CD14-positive monocyte (primary cell): ENCODE measurements at regions not wholly inside any gene's neighbourhood (a gene's known extent, or its start where the extent isn't known, plus 50 kb on each side); places are given as distances from the start of the nearest gene placed in this dataset.
A peak's percentile ranks its signal among the peaks of the same experiment; 100 is the strongest.

Source experiments
- DNase-seq, 3 donors: peaks; one replicate each; pipeline ENCODE4 v3.0.0-alpha.2; 2011 to 2022
- H2AFZ ChIP-seq: 2 replicates; pipeline ENCODE4 v1.6.0; 2012; ENCODE audit warnings: mild to moderate bottlenecking, low read depth, low read length, inconsistent platforms; ENCODE audit not compliant: insufficient read depth, poor library complexity, severe bottlenecking
- H3K27ac ChIP-seq, 2 donors: 1 replicate in 1 of 2; 2 replicates in 1 of 2; pipeline ENCODE4 v1.5.1; 2012 to 2013; ENCODE audit warnings: low read length in 2 of 2, control low read depth in 1 of 2, inconsistent platforms in 1 of 2, low read depth in 1 of 2, mild to moderate bottlenecking in 1 of 2
- H3K27me3 ChIP-seq, 2 donors: one replicate each; pipeline versions ENCODE4 v1.6.0 to v1.6.1; 2011 to 2013; ENCODE audit warnings: low read length in 2 of 2; ENCODE audit not compliant: control insufficient read depth in 2 of 2, insufficient read depth in 2 of 2
- H3K36me3 ChIP-seq, 2 donors: replicated peaks in 1 of 2; 1 replicate in 1 of 2; 2 replicates in 1 of 2; pipeline versions ENCODE4 v1.5.1 to v1.6.1; 2012 to 2013; ENCODE audit warnings: low read length in 2 of 2, control low read depth in 1 of 2, inconsistent platforms in 1 of 2, mild to moderate bottlenecking in 1 of 2; ENCODE audit not compliant: insufficient read depth in 2 of 2, control insufficient read depth in 1 of 2
- H3K4me1 ChIP-seq, 2 donors: 1 replicate in 1 of 2; 2 replicates in 1 of 2; pipeline versions ENCODE4 v1.5.1 to v1.6.1; 2012 to 2013; ENCODE audit warnings: low read length in 2 of 2, control low read depth in 1 of 2, inconsistent platforms in 1 of 2, mild to moderate bottlenecking in 1 of 2, moderate library complexity in 1 of 2; ENCODE audit not compliant: insufficient read depth in 2 of 2, control insufficient read depth in 1 of 2
- H3K4me2 ChIP-seq: replicated peaks from 2 replicates; pipeline ENCODE3; 2012; ENCODE audit warnings: low read length, moderate library complexity, mild to moderate bottlenecking; ENCODE audit not compliant: poor library complexity, severe bottlenecking; ENCODE audit errors: extremely low read depth
- H3K4me3 ChIP-seq, 3 experiments: fragments of 200-600 bp in 1 of 3; sonication (generic) in 1 of 3; replicated peaks in 1 of 3; 1 replicate in 2 of 3; 2 replicates in 1 of 3; pipeline ENCODE4 v1.5.1; 2011 to 2013; ENCODE audit warnings: low read length in 3 of 3, mild to moderate bottlenecking in 3 of 3, control low read depth in 2 of 3, low read depth in 2 of 3, inconsistent platforms in 1 of 3, moderate library complexity in 1 of 3
- H3K79me2 ChIP-seq: 2 replicates; pipeline ENCODE4 v1.6.0; 2012; ENCODE audit warnings: mild to moderate bottlenecking, control low read depth, inconsistent platforms, low read length, moderate library complexity; ENCODE audit not compliant: insufficient read depth
- H3K9ac ChIP-seq: 2 replicates; pipeline ENCODE4 v1.6.0; 2017; ENCODE audit warnings: low read length, mild to moderate bottlenecking; ENCODE audit not compliant: insufficient read depth, poor library complexity, severe bottlenecking
- H3K9me3 ChIP-seq, 2 donors: replicated peaks in 1 of 2; 1 replicate in 1 of 2; 2 replicates in 1 of 2; pipeline versions ENCODE4 v1.5.1 to v1.6.1; 2012 to 2013; ENCODE audit warnings: low read length in 2 of 2, control low read depth in 1 of 2; ENCODE audit not compliant: control insufficient read depth in 1 of 2, insufficient read depth in 1 of 2
- H4K20me1 ChIP-seq: 2 replicates; pipeline ENCODE4 v1.6.0; 2012; ENCODE audit warnings: mild to moderate bottlenecking, low read length, control low read depth, moderate library complexity; ENCODE audit not compliant: insufficient read depth
- H3K27ac Mint-ChIP-seq, 7 donors: one replicate each; pipeline ENCODE4 v1.8.0; 2020; ENCODE audit warnings: mild to moderate bottlenecking in 7 of 7, mixed read lengths in 7 of 7, moderate library complexity in 6 of 7, inconsistent platforms in 2 of 7
- H3K27me3 Mint-ChIP-seq, 3 donors: one replicate each; pipeline ENCODE4 v1.8.0; 2021 to 2022; ENCODE audit warnings: low read depth in 3 of 3, mild to moderate bottlenecking in 3 of 3, mixed read lengths in 3 of 3, moderate library complexity in 3 of 3, inconsistent platforms in 1 of 3
- H3K36me3 Mint-ChIP-seq, 2 donors: one replicate each; pipeline ENCODE4 v1.8.0; 2020; ENCODE audit warnings: mixed read lengths in 2 of 2, inconsistent platforms in 1 of 2, mild to moderate bottlenecking in 1 of 2
- H3K4me1 Mint-ChIP-seq: one replicate; pipeline ENCODE4 v1.8.0; 2020; ENCODE audit warnings: mild to moderate bottlenecking, mixed read lengths
- H3K4me3 Mint-ChIP-seq, 2 donors: one replicate each; pipeline ENCODE4 v1.8.0; 2020; ENCODE audit warnings: mild to moderate bottlenecking in 2 of 2, mixed read lengths in 2 of 2, moderate library complexity in 1 of 2
- H3K9me3 Mint-ChIP-seq, 7 donors: one replicate each; pipeline ENCODE4 v1.8.0; 2020 to 2022; ENCODE audit warnings: mixed read lengths in 7 of 7, mild to moderate bottlenecking in 6 of 7, moderate library complexity in 6 of 7, inconsistent platforms in 2 of 7
- CTCF ChIP-seq: fragments of 200-600 bp; IDR thresholded peaks from one replicate; pipeline ENCODE4 v1.8.0; 2022; ENCODE audit warnings: antibody characterized with exemption, mild to moderate bottlenecking
- WGBS: methylation state at CpG from one replicate; pipeline ENCODE4 v1.1.5; 2013; ENCODE audit warnings: missing lambda C conversion rate; ENCODE audit not compliant: insufficient coverage; 5-methylcytosine and 5-hydroxymethylcytosine counted together
- intact Hi-C, 2 donors: fragments of 100-400 bp; cut with micrococcal nuclease; formaldehyde crosslinking; loops; one replicate each; pipeline versions ENCODE4 v1.15.0 to v1.15.1; 2023

DNA sequence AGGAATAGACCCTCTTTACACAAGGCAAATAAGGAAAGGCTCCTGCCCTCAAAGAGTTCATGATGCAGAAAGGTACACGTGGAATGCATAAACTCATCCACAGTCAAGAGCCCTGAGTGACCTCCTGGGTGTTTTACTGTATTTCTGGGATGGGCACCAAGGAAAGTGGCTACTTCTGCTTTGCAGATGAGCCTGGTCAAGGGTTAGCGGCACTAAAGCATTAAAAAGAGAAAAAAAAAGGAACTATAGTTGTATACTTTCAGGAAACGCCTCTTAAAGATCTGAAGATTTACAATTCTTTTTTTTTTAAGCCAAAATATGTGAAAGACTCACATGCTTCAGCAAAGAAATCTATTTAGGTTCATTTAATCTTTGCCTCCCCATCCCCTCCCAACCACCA, 366.2 kb upstream of the PDE4D start:
- Histone ChIP-seq H3K4me3 (peak overlapping the region in 1 of 3 experiments; percentile 25), H3K27me3 (no peaks in the 10 kb centered on the region), H3K36me3 (no peaks in the 10 kb centered on the region), H3K27ac (peak overlapping the region; percentile 42 to 87), H3K9me3 (no peaks in the 10 kb centered on the region), H3K79me2 (no peaks in the 10 kb centered on the region), H4K20me1 (no peaks in the 10 kb centered on the region), H3K4me2 (peak overlapping the region; percentile 49), H3K4me1 (peaks cover 53 to 67% of the 10 kb centered on the region in 2 donors), H3K9ac (no peak overlapping the region), H2AFZ (no peak overlapping the region)
- WGBS: 0% methylated on average over 2 of the region's 3 CpGs
- no peak for TF ChIP-seq CTCF
- H3K4me1 Mint-ChIP-seq: peaks cover 67% of the 10 kb centered on the region
- peak overlapping the region in 1 of 2 donors; percentile 44 for H3K4me3 Mint-ChIP-seq
- H3K27me3 Mint-ChIP-seq: no peaks in the 10 kb centered on the region
- peak overlapping the region; percentile 74 to 92 (median 88) for H3K27ac Mint-ChIP-seq
- intact Hi-C loops: loop anchor here in 1 of 2 donors (10.0 kb wide), 1 partner anchor 55 kb away; no protein-coding TSS in a partner anchor
- DNase-seq: peak; percentile 46 to 70 (median 53)
- no peaks in the 10 kb centered on the region for H3K9me3 Mint-ChIP-seq
- peaks cover 0 to 4% of the 10 kb centered on the region in 2 donors for H3K36me3 Mint-ChIP-seq

DNA sequence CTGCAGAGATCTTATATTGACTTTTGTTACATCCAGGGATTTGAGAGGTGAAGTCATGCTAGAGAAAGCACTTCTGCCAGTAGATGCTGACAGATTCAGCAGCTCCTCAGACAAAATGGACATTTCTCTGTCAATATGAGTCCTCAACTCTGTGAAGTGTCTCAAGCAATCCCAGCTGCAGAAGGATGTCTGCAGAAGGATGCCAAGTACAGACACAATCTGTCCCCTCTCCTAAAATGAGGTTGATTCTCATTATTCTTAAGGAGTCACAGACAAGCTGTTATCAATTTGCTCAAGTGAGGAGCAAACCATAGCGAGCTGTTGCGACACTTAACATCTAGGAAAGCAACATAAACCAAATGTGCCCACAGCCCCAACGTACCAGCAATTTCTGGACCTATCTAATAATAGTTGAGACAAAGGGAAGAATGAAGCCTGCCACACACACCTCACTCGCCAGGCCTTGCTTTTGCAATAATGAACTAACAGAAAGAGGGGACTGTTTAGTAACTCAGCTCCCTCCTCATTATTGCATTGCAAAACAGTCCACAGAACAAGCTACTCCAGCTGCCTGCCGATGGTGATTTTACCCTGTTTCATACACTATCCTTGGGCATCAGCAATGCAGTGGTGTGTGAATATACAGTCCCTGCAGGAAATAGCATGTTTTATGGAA, 364.2 kb upstream of the PDE4D start:
- no peaks in the 10 kb centered on the region for H3K36me3 Mint-ChIP-seq
- H3K27me3 ChIP-seq: no peaks in the 10 kb centered on the region
- peaks cover 58% of the 10 kb centered on the region for H3K4me1 Mint-ChIP-seq

More for the DNA sequence above, 364.2 kb upstream of the PDE4D start:
- H3K27ac Mint-ChIP-seq: peak overlapping the region; percentile 53 to 88 (median 80)
- Histone ChIP-seq H3K27ac (peak overlapping the region in 1 of 2 donors; percentile 68), H3K36me3 (no peaks in the 10 kb centered on the region), H2AFZ (peak overlapping the region; percentile 73), H4K20me1 (no peaks in the 10 kb centered on the region), H3K4me2 (peak overlapping the region; percentile 47), H3K4me1 (peaks cover 45 to 56% of the 10 kb centered on the region in 2 donors), H3K79me2 (no peaks in the 10 kb centered on the region), H3K9me3 (no peaks in the 10 kb centered on the region), H3K9ac (no peak overlapping the region), H3K4me3 (peak overlapping the region in 1 of 3 experiments; percentile 42)
- intact Hi-C loops: no loop called here
- H3K4me3 Mint-ChIP-seq: peak overlapping the region in 1 of 2 donors; percentile 19
- H3K9me3 Mint-ChIP-seq: peaks cover 0 to 5% (median under 1%) of the 10 kb centered on the region in 7 donors
- whole genome bisulfite sequencing: no CpG with 5 or more reads among the region's 5 CpGs
- peak; percentile 32 to 64 (median 43) for DNase-seq
- H3K27me3 Mint-ChIP-seq: no peaks in the 10 kb centered on the region
- no peak for TF ChIP-seq CTCF
